ENCODE measurements at regions not wholly inside any gene's neighbourhood (a gene's known extent, or its start where the extent isn't known, plus 50 kb on each side); places are given as distances from the start of the nearest gene placed in this dataset.

DNA sequence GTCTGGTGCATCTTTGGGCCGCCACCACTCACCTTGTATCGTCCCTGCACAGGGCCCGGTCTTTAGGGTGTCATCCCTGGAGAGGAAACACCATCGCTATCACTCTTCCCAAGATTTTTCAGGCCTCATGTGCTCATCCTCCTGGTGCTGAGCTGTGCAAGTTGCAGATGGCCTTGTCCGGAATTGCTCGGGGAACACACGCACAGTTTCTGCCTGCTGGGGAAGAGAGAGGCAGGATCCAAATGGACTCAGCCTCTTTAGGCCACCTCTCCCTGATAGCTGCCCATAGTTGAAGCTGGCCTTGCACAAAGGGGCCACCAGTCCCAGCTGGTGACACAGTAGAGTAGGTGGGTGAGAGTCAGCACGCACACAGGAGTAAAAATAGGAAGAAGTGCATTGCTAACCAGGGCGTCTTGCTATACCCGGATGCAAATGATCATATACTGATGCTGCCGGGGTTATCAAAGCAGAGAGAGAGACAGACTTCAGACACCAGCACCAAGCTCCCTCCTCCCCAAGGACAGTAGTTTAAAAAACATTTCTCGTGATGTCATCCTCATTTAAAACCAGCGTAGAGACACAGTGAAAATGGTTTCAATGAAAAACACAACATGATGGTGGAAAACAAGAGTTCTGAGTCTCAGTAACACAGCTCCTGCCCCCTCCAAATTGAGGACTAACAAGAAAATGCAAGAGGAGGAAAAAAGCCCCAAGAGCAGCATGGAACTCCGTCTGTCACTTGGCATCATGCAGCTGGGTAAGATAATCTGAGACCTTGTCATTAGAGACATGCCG is 147.5 kb upstream of the NCK2 start:
- no peak overlapping the region for H3K4me3 ChIP-seq (ENCODE audit: low read depth, low read length)
- TF ChIP-seq, protein P1, sequence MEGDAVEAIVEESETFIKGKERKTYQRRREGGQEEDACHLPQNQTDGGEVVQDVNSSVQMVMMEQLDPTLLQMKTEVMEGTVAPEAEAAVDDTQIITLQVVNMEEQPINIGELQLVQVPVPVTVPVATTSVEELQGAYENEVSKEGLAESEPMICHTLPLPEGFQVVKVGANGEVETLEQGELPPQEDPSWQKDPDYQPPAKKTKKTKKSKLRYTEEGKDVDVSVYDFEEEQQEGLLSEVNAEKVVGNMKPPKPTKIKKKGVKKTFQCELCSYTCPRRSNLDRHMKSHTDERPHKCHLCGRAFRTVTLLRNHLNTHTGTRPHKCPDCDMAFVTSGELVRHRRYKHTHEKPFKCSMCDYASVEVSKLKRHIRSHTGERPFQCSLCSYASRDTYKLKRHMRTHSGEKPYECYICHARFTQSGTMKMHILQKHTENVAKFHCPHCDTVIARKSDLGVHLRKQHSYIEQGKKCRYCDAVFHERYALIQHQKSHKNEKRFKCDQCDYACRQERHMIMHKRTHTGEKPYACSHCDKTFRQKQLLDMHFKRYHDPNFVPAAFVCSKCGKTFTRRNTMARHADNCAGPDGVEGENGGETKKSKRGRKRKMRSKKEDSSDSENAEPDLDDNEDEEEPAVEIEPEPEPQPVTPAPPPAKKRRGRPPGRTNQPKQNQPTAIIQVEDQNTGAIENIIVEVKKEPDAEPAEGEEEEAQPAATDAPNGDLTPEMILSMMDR (IDR thresholded peaks at IDR 0.05; ENCODE audit: borderline replicate concordance, insufficient read depth, low read depth, low read length), result no peak

GRCh38 chr2:105596411-105596921 is 148.2 kb upstream of the NCK2 start:
- TF ChIP-seq, protein P1 (IDR thresholded peaks at IDR 0.05; ENCODE audit: borderline replicate concordance, insufficient read depth, low read depth, low read length), result no peak
- no peak overlapping the region for H3K4me3 ChIP-seq (ENCODE audit: low read depth, low read length)

DNA sequence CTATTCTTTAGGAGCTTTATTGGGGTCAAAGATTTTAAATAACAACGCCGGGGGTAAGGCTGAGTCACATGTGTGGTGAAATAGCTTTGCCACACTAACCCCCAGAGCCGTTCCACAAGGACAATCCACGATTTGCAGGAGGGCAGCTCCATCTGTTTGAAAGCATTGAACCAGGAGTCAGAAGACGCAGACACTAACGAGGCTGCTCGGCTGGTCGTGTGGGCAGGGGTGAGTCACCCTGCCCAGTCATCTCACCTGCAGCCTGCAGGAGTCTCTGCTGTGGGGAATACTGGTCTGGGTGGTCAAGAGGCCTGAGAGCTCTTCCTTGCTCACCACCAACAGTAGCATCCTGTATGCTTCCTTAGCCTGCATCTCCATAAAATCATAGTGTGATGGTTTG is 149.2 kb upstream of the NCK2 start:
- H3K4me3 ChIP-seq (ENCODE audit: low read depth, low read length), result no peak overlapping the region
- TF ChIP-seq, protein P1 (IDR thresholded peaks at IDR 0.05; ENCODE audit: borderline replicate concordance, insufficient read depth, low read depth, low read length), result no peak

GRCh38 chr2:105593221-105593967 is 151.3 kb upstream of the NCK2 start:
- TF ChIP-seq, protein P1 (IDR thresholded peaks at IDR 0.05; ENCODE audit: borderline replicate concordance, insufficient read depth, low read depth, low read length), result no peak

GRCh38 chr2:105592288-105592687 is 152.4 kb upstream of the NCK2 start:
- H3K4me3 ChIP-seq (ENCODE audit: low read depth, low read length), result no peak overlapping the region
- TF ChIP-seq, protein P1 (IDR thresholded peaks at IDR 0.05; ENCODE audit: borderline replicate concordance, insufficient read depth, low read depth, low read length), result no peak

More at GRCh38 chr2:105593221-105593967, 151.3 kb upstream of the NCK2 start:
- no peak overlapping the region for H3K4me3 ChIP-seq (ENCODE audit: low read depth, low read length)

GRCh38 chr2:105590780-105591660 is 153.7 kb upstream of the NCK2 start:
- H3K4me3 ChIP-seq (ENCODE audit: low read depth, low read length), result no peak overlapping the region
- TF ChIP-seq, protein P1 (IDR thresholded peaks at IDR 0.05; ENCODE audit: borderline replicate concordance, insufficient read depth, low read depth, low read length), result no peak
